NCI-H2081 (cell line): ENCODE measurements at regions not wholly inside any gene's neighbourhood (a gene's known extent, or its start where the extent isn't known, plus 50 kb on each side); places are given as distances from the start of the nearest gene placed in this dataset.
"Not testable (repeated sequence)": the region's sequence is repeated elsewhere in the genome, so short reads cannot be mapped to it uniquely, and the experiment has no call there.

Source experiments
- DNase-seq, 2 experiments: peaks; one replicate each; lab custom pipeline; 2025; lab: John Stamatoyannopoulos, UW

DNA sequence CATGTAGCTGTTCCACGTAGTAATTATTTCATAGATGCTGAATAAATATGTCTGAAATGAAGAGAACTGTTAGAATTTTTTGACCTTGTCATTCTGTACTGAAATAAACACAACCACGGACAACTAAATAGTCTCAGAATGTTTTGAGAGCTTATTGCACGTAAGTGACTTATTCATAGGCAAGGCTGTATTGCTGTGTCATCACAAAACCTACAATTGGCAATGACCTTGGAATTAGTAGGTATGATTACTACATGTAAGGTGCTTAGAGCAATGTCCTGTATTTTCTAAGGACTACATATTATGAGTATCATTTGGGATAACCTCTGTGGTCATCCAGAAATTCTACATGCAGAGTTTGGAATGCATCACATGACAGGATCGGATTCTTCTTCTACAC, 237.2 kb upstream of the PUDP start:
- DNase-seq, result no peak

DNA sequence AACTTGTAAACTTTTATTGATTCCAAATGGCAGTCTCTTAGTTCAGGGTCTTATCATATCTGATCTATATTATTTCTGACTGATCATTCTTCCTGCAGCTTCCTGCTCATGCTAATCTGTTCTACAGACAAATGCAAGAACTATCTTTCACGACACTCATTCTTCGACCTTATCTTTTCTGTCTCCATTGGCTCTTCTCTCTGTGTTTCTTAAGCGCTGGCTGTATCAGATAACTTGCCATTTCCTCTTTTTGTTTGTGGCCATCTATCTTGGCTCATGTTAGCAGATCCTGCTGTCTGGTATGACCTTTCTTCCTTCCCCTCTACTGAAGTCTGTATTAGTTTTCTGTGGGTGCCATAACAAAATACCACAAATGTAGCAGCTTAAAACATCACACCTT, 230.5 kb upstream of the PUDP start:
- no peak for DNase-seq

DNA sequence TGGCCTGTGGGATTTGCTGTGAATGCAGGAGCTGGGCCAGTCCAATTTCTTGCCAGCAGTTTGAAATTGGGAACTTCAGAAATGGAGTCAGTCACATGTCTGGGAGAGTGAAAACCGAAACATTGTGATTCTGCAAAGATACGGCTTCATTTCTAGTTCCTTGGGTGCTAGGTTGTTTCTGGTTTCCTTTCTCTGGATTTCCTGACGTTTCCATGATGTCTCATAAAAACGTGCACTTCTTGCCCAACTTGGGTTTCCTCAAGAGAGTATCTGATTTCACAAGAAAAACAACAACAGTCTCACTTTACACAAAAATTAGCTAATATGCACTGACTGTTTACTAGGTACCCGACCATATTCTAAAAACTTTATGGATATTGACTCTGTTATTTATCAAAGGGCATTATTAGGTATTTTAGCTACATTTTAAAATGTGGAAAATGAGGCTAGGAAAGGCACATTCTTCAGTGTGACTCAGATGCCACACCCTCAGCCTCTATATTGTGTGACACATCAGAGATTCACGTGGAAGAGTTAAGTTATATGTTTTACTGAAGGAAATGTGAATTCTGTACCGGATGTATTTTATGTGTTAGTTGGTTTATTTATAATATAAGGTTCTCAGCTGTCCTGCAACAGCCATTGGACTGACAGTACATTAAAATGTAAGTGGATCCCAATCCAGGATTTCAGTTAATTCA, 225.0 kb upstream of the PUDP start:
- DNase-seq, result no peak

DNA sequence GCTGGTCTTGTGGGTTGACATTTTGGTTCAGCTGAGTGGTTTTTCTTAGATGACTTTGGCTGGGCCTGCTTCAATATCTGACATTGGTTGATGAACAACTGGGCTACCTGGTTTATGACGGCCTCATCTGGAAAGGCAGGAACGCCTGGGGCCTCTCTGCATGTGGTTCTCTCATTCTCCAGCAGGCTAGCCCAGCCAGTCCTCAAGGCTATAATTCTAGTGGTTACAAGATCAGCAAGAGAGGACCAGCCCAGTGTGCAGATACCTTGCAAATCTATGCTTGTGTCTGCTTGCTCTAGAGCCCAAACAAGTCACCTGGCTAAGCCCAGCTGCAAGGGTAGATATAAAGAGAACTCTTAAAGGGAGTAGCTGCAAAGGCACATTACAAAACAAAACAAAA, 214.2 kb upstream of the PUDP start:
- no peak for DNase-seq

DNA sequence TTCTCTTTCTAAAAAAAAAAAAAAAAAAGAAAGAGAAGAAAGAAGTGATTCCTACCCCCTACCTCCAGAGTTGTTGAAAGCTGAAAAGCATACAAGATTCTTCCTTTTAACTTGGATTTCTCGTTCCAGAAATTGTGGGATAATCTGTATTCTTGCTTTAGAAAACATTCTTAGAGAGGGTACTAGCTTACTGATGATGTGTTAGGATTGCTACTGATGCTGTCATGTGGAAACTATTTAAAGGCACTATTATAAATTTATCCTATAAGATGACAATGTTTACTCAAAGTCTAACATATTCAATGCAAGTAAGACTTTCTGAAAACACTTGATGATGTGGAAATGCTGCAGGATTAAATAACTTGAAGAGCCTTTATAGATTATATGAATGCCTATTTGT, 204.0 kb upstream of the PUDP start:
- DNase-seq, result no peak

DNA sequence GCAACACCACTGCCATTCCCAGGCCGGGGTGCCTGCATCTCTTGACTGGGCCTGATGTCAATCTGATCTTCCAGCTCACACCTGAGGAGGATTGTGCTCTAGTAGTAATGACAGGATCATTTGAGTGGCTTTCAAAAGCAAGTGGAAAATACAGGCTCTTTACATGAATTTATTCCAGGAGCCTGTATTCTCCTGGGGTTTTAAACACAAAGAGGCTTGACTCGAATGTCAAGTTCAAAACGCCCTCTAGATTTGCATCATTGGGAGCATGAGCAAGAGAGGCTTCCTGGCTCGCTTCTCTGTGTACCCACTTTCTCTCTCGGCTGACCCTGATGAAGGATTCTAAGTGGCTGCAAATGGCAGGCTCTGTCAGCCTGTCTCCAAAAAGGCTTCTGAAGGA, 199.5 kb upstream of the PUDP start:
- DNase-seq, result no peak

DNA sequence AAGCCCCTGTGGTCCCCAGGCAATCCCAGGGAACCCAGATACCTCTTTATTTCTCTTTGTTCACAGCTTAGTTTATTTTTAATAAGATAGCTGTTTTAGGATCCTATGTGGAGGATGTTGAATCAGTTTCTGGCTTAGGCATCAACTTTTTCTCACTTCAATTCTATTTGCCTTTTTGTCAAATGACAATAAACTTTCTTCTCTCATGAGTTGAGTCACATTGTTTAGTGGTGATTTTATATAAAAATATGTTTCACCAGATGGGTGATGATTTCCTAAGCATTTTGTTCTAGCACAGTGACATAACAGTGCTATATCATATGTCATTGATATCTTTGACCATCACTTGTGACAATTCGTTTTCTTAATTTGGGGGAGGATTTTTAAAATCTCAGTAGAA, 198.1 kb upstream of the PUDP start:
- DNase-seq, result no peak

DNA sequence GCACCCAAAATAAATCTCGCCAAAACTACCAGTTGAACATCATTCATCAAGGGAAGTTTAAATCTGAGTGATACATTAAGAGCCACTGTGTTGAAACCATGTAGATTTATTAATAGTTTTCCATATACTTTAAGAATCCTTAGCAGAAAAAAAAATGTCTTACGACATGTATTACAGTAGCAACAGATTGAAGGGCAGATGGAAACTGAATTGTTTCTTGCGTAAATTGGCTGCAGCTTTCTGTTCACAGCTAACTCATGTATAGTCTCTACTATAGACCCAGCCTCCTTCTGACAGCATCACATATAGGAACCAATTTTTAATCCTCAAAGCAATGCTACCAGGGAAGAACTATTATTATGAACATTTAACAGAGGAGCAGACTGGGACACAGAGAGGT, 195.2 kb upstream of the PUDP start:
- DNase-seq, result no peak

DNA sequence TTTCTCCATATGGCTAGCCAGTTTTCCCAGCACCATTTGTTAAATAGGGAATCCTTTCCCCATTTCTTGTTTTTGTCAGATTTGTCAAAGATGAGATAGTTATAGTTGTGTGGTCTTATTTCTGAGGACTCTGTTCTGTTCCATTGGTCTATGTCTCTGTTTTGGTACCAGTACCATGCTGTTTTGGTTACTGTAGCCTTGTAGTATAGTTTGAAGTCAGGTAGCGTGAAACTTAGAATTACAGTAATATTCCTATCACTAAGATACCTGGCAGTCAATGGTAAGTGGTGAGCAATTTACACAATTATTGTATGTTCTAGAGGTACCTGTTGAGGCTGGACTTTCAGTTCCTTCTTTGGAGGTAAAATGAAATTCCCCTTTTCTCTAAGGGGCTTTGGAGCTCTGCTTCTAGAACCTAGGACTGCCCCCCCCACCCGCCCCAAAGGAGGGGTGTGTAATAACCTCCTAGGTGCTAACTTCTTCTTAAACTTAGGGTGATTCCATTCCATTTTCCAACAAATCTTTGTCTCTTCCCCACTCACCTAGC, 187.9 kb upstream of the PUDP start:
- DNase-seq, result not testable (repeated sequence)

DNA sequence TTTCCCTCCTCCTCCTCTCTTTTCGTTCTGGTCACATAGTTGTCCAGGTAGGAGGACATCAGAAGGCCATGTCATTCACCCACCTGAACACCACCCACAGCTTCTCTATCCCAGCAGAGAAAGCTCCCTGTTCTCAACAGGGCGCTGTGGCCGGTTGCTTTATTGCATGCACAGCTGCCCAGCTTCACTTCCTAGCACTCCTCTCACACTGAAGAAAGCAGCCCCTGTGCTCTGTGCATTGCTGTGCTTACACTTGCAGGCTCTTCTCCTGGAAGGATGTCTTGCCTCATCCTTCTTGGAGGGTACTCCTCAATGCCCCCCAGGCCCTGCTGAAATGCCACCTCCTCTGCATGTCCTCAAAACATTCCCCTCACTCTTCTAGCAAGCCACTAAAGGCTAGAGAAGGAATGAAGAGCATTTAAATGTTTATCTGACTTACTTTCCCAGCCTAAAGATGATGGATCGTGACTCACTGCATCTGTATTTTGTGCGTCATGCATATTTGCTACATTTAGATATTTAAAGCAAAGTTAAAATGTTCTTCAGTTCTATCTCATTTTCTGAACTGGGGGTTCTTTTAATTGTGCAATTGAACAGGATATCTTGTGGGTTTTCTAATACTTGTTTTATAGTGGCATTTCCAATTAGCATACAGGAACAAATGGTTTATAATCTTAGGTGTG, 186.4 kb upstream of the PUDP start:
- no peak for DNase-seq

DNA sequence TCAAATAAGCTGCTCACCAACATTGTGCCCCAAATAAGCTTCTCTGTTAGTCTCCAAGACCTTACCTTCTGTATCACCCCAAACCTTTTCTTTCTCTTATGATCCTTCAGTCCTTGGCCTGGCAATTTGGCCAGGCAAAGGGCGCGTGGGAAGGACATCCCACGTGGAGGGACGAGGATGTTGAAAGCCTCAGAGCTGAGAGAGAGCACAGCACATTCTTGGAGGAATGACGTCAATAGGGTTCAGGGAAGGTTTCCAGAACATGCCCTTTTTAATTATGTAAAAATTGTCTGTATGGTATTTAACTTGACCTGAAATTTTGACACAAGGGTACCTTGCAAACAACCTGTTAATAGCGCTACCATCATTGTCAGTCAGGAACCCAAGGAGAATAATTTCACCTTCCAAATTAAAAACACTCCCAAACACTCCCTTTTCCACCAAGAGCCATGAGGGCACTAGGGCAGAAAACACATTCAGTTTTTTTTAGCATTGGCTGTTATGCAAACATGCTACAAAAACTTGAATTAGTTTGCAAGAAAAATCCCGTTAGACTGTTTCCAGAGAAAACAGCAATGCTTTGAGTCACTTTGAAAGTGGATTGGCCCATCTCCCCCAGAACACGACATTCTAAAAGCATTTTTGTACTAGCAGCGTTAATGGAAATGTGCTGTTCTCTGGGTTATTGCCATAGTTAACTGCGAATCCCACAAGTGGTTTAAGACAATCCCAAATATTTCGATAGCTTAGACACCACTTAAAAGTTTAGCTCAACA, 183.2 kb upstream of the PUDP start:
- DNase-seq, result no peak

DNA sequence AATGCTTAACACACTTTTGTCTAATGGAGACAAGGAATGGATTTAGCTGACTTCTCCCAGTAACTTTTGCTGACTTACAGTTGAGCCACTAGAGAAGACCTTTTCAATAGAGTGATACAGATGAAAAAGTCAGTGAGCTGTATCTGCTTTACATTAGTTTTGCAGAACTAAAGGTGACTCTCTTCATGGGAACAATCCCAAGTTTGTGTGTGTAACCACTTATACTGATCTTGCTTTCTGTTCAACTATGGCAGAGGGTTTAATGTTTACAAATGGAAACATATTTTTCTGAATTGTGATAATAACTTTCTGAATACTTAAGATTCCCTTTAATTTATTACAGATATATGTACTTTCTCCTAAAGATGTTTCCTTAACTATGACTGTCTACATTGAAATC, 182.6 kb upstream of the PUDP start:
- DNase-seq, result no peak

DNA sequence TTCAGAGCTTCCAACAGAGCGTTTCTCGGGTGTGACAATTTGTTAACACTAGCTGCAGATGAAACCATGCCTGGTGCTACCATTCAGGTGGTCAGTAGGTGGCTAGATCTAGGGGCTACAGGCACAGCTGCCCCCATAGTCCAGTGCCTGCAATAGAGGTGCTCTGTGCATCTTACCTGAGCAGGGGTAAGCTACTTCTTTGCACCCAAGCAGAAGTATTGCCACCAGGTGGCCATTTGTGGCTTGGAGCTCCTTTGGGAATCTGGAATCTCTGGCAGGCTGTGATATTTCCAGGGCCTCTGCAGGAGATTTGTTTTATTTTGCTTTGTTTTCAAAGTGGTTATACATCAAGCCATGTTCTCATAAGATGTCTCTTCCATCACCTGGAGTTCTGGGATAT, 170.7 kb upstream of the PUDP start:
- DNase-seq, result no peak

DNA sequence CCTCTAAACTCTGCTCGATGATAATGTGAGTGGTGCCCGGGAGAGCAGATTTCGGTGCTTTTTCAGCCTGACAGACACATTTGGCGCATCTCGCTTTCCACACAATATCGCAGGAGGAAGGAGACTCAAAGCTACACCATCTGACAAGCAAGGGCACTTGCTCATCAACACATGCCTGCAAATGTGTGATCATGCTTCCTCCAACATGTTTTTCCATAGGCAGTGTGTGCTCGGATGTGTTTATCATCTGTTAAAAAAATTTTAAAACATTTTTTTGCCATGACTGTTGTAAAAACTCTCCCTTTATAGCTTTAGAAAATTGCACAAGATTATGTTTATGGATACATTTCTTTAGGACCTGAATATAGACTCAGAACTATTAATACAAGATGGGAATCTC, 170.3 kb upstream of the PUDP start:
- no peak for DNase-seq

DNA sequence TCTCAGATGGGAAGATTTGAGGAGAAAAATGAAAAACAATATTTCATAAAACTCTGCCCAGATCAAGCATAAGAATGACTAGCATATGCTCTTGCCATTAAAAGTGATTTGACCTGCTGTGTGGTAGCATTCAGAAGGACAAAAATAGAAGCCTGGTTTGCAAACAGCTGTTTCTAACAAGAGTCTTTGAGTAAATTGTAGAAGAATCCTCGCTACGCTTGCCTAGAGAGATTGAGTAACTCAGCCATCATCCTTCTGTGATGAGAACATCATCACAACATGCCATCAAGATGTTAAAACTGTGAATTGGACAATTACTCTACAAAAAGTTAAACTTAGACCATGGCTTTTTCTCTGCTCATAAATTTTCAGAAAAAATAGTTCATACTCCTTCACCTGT, 168.9 kb upstream of the PUDP start:
- DNase-seq, result no peak

DNA sequence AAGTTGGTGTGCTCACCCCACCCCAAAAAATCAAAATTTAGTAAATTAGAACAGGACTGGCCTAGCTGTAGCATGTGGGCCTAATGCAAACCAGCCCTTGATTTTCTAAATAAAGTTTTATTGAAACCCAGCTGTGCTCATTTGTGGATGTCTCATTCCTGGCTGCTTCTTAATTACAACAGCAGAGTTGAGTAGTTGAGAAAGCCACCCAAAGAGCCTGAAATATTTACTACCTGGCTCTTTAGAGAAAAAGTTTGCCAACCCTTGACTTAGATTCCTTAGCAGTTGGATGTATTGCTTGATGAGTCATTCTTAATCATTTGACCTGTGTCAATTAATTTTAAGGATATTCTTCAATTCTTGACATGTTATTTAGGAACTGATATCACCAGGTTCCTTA, 168.3 kb upstream of the PUDP start:
- DNase-seq, result no peak

DNA sequence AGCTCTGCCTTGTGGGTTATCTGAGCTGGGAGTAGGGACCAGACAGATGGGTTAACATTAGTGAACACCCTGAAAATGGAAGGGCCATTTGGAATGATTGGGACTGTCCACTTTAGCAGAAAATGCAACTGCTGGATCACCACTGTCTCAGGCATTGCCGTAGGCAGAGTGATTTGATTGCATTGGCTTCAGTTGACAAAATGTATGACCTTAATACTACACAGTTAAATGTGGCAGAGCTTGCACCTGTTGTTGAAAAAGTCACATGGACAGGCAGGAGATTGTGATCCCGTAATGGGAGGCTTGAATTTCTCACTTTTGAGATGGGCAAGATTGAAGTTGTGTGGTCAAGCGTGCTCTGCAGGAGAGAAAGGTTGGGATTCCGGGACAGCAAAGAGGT, 166.5 kb upstream of the PUDP start:
- DNase-seq, result no peak

DNA sequence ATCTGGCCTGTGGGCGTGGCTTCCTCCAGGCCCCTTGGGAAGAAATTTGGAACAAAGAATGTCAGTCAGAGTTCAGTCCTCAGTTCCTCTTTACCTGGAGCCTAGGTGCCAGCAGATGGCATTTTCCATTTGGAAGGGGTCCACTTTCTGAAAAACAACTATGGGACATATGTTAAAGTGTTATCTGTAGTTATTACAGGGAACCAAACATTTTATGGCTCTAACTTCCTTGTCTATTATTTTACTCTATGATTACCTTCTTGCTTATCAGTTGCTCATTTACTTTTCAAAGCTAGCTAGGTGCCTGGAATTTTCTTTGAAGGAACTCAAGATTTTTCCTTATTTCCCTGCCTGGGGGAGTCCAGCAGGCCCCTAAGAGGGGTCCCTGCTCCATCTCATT, 159.8 kb upstream of the PUDP start:
- no peak for DNase-seq

DNA sequence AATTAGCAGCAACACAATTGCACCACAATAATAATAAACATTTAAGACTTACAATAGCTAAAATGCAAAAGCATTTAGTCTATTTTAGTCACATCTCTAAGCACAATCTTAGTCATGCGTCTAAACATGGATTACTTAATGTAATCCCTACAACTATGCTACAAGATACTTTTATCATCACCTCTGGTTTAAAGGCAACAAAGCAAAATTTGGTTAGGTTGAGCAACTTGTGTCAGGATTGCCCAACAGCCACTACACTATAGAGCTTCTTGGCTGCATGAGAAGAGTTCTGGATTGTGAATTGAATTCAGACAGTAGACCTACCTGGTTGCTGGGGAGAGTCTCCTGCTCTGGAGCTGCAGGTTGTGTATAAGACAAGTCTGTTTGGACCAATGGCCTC, 146.5 kb upstream of the PUDP start:
- DNase-seq, result no peak

DNA sequence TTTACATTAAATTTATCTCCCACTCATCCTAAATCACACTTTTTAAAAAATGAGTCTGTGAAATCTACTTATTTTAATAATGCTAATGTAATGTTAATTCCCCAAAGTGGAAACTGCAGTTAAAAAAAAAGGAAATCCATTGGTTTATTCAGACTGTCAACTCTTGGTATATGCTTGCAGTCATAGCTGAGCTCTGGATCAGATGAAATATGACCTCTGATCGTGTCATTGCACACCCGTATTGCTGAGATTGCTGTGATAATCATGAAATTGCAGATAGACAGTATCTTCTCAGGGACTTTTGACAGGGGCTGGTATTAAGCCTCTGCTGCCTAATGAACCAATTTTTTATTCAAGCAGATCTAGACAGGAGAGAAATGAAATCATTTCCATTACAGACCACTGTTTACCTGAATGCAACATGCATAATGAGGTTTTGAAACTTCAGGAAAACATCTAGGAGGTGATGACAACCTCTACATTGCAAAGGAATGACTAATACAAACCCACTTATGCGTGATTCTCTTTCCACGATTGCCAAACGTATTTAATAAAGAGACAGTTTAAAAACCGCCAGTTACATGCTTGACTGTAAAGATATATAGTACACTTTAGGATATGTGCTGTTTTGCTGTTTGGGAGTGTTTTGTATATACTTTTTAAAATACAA, 138.3 kb upstream of the PUDP start:
- no peak for DNase-seq

DNA sequence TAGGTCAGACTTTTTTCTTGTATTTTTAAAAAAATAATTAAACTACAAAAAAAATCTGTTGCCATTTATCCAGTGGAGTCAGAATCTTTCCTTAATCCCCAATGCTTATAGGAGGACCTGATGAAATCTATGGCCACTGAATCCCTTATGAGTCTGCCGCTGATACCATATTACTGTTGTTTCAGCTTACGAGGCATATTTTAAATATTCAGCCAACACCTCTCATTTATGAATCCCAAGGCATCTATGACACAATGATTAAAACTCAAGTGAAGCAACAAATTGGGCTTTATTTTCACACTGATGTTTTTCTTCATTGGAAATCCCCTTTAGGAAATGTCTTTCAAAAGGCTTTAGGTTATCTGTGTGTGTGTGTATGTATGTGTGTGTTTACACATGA, 137.8 kb upstream of the PUDP start:
- no peak for DNase-seq

DNA sequence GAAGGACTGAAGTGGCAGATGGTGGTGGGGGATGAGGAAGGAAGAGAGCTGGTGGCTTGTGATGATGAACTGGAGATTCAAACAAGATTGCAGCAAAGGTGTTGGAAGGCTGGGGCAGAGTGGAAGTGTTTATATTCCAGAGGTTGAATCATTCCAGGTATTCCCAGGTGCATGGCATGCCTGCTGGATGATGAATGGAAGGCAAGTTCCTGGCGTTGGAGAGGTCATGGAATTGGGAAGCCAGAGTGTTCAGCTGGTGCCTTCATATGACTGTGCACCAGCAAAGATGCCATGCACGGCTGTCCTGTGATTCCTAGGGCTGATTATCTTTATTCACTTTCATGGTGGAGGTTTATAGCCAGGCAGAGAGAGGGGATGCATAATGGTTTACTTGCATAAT, 135.8 kb upstream of the PUDP start:
- DNase-seq, result no peak

DNA sequence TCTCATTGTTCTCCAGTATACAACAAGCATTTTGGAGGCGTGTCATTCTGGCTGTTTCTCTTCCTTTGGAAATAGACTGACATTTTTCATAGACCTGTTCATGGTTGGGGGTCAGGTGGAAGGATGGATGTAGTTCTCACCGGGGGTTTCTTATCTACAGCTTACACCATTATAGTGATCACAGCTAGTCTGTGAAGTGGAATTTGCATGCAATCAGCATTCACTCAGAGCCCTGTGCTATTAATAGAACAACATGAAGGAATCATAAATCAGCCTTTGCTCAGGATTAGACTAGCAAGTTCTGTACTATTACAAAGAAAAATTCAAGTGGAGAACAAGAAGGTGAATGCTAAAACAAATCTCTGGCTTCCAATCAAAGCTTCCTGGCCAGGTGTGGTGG, 132.6 kb upstream of the PUDP start:
- no peak for DNase-seq
